Endothelial cell of umbilical vein (primary cell): ENCODE measurements at regions not wholly inside any gene's neighbourhood (a gene's known extent, or its start where the extent isn't known, plus 50 kb on each side); places are given as distances from the start of the nearest gene placed in this dataset.

Experiments
- EZH2 ChIP-seq: IDR thresholded peaks from 2 replicates; pipeline ENCODE4 v1.6.1; 2012; ENCODE audit warnings: borderline replicate concordance, low read depth, mild to moderate bottlenecking, moderate library complexity, low read length, inconsistent platforms; ENCODE audit not compliant: severe bottlenecking
- MAX ChIP-seq: IDR thresholded peaks from 2 replicates; pipeline ENCODE4 v1.6.1; 2011; ENCODE audit not compliant: insufficient read depth, insufficient read length
- POLR2A ChIP-seq: IDR thresholded peaks from 2 replicates; pipeline ENCODE4 v1.6.1; 2012; ENCODE audit warnings: low read depth, mild to moderate bottlenecking, control low read depth, low read length
- POLR2AphosphoS5 ChIP-seq: IDR thresholded peaks from 2 replicates; pipeline ENCODE4 v1.6.1; 2012; ENCODE audit warnings: low read depth, mild to moderate bottlenecking, control low read depth, low read length, moderate library complexity; ENCODE audit not compliant: insufficient read depth

- TF ChIP-seq POLR2AphosphoS5 (no peak), POLR2A (no peak), MAX (no peak), EZH2 (no peak)
Measured at GRCh38 chr11:115903179-115903578, 399.0 kb upstream of the CADM1 start.
